ENCODE measurements at regions not wholly inside any gene's neighbourhood (a gene's known extent, or its start where the extent isn't known, plus 50 kb on each side); places are given as distances from the start of the nearest gene placed in this dataset.

GRCh38 chr1:208756339-208756981, 512.3 kb upstream of the PLXNA2 start:
- no peak for TF ChIP-seq TAF1 (IDR thresholded peaks at IDR 0.05; ENCODE audit: borderline replicate concordance, insufficient read depth, low read length)
- no peak for TF ChIP-seq POLR2AphosphoS5 (IDR thresholded peaks at IDR 0.05; ENCODE audit: low read depth, low read length)
- no peak for TF ChIP-seq REST (IDR thresholded peaks at IDR 0.05; ENCODE audit: insufficient read depth in 1 of 2, low read depth in 2 of 2, low read length in 2 of 2)

Data from PFSK-1 (cell line).